ENCODE measurements at regions not wholly inside any gene's neighbourhood (a gene's known extent, or its start where the extent isn't known, plus 50 kb on each side); places are given as distances from the start of the nearest gene placed in this dataset.

DNA sequence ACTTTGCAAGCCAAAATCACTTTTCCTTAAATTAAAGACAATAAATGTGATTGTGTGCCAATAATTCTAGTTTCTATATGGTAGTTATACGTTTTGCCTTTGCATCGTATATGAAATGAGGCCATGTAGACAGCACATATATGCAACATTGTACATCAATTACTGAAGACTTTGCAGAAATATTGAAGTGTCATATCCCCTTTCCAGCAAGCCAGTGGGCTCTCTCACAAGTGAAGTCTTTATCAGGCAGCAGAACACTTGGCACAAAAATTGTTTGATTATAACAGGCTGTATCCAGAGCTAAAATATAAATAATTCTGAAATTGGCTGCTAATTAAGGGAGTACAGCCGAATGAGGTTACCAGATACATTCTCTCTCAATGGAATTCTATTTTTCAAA, 588.6 kb upstream of the SEMA3D start:
- H3K36me3 ChIP-seq, result no peaks in the 10 kb centered on the region
- no peak for TF ChIP-seq CTCF (IDR thresholded peaks at IDR 0.05)
- no peak for TF ChIP-seq POLR2AphosphoS5 (IDR thresholded peaks at IDR 0.05)
- TF ChIP-seq EP300 (IDR thresholded peaks at IDR 0.05; ENCODE audit: low read depth), result no peak
- no peak for TF ChIP-seq POLR2A (IDR thresholded peaks at IDR 0.05)
- 66 to 82% methylated on average over 3 of the region's 3 CpGs for WGBS, 2 donors (ENCODE audit: low coverage in 1 of 2)
- in situ Hi-C loops (cut with MboI; ENCODE audit: low pct_ligation_motif_present in 1 of 4, low pct_unique_long_range_greater_than_20kb in 1 of 4, low sequenced_read_pairs in 3 of 4) (no loop called here), intact Hi-C loops (cut with DNase I; ENCODE audit: low total_unique reads) (no loop called here)
- H3K27me3 ChIP-seq, result no peaks in the 10 kb centered on the region
- no peak for DNase-seq
- no peak overlapping the region for H3K4me3 ChIP-seq
- no peaks in the 10 kb centered on the region for H3K9me3 ChIP-seq
- H3K4me1 ChIP-seq, result no peaks in the 10 kb centered on the region
- H3K27ac ChIP-seq, result no peak overlapping the region

DNA sequence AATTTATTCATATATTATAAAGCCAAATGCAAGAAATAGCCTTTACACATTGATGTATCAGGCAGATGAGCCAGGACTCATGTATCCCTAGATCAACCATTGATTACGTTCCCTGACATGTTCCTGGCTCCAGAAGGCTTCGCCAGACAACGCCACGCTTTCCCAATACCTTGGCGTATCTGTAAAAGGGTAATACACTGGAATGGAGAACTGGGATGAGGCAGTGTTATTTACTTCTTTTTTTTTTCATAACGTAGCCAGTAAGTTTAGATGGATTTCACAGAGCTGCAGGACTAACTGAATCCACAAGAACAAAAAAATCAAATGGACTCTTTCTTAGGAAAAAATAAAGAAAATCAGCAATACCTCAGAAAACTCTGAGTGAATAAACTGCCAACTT, 588.1 kb upstream of the SEMA3D start:
- DNase-seq, result no peak
- Histone ChIP-seq H3K27me3 (no peaks in the 10 kb centered on the region), H3K4me1 (no peaks in the 10 kb centered on the region), H3K4me3 (no peak overlapping the region), H3K36me3 (no peaks in the 10 kb centered on the region), H3K9me3 (no peaks in the 10 kb centered on the region), H3K27ac (no peak overlapping the region)
- no peak for TF ChIP-seq POLR2A (IDR thresholded peaks at IDR 0.05)
- TF ChIP-seq CTCF (IDR thresholded peaks at IDR 0.05), result no peak
- no peak for TF ChIP-seq POLR2AphosphoS5 (IDR thresholded peaks at IDR 0.05)
- no peak for TF ChIP-seq EP300 (IDR thresholded peaks at IDR 0.05; ENCODE audit: low read depth)
- WGBS, 2 donors (ENCODE audit: low coverage in 1 of 2), result 57 to 89% methylated on average over 6 of the region's 6 CpGs
- in situ Hi-C loops (cut with MboI; ENCODE audit: low pct_ligation_motif_present in 1 of 4, low pct_unique_long_range_greater_than_20kb in 1 of 4, low sequenced_read_pairs in 3 of 4), result loop anchor here in 1 of 4 donors (25.0 kb wide), 1 partner anchor 738 kb away; no protein-coding TSS in a partner anchor
- intact Hi-C loops (cut with DNase I; ENCODE audit: low total_unique reads), result no loop called here

- Histone ChIP-seq H3K9me3 (no peaks in the 10 kb centered on the region), H3K27ac (no peak overlapping the region), H3K36me3 (no peaks in the 10 kb centered on the region), H3K27me3 (no peaks in the 10 kb centered on the region), H3K4me1 (no peaks in the 10 kb centered on the region), H3K4me3 (no peak overlapping the region)
- intact Hi-C loops (cut with DNase I; ENCODE audit: low total_unique reads), result no loop called here
- TF ChIP-seq EP300 (IDR thresholded peaks at IDR 0.05; ENCODE audit: low read depth) (no peak), POLR2A (IDR thresholded peaks at IDR 0.05) (no peak), POLR2AphosphoS5 (IDR thresholded peaks at IDR 0.05) (no peak), CTCF (IDR thresholded peaks at IDR 0.05) (no peak)
- no peak for DNase-seq
- WGBS, 2 donors (ENCODE audit: low coverage in 1 of 2), result 74 to 84% methylated on average over 2 of the region's 2 CpGs
- in situ Hi-C loops (cut with MboI; ENCODE audit: low pct_ligation_motif_present in 1 of 4, low pct_unique_long_range_greater_than_20kb in 1 of 4, low sequenced_read_pairs in 3 of 4), result loop anchor here in 1 of 4 donors (25.0 kb wide), 1 partner anchor 736 kb away; no protein-coding TSS in a partner anchor
Observed at GRCh38 chr7:85773116-85773728, 586.4 kb upstream of the SEMA3D start.

- in situ Hi-C loops (cut with MboI; ENCODE audit: low pct_ligation_motif_present in 1 of 4, low pct_unique_long_range_greater_than_20kb in 1 of 4, low sequenced_read_pairs in 3 of 4), result loop anchor here in 1 of 4 donors (25.0 kb wide), 1 partner anchor 734 kb away; no protein-coding TSS in a partner anchor
- Histone ChIP-seq H3K4me3 (no peak overlapping the region), H3K9me3 (no peaks in the 10 kb centered on the region), H3K27ac (no peak overlapping the region), H3K4me1 (no peaks in the 10 kb centered on the region), H3K36me3 (no peaks in the 10 kb centered on the region), H3K27me3 (no peaks in the 10 kb centered on the region)
- TF ChIP-seq POLR2AphosphoS5 (IDR thresholded peaks at IDR 0.05) (no peak), CTCF (IDR thresholded peaks at IDR 0.05) (no peak), POLR2A (IDR thresholded peaks at IDR 0.05) (no peak), EP300 (IDR thresholded peaks at IDR 0.05; ENCODE audit: low read depth) (no peak)
- 81 to 93% methylated on average over 3 of the region's 3 CpGs for WGBS, 2 donors (ENCODE audit: low coverage in 1 of 2)
- intact Hi-C loops (cut with DNase I; ENCODE audit: low total_unique reads), result no loop called here
- DNase-seq, result no peak
Observed at GRCh38 chr7:85771516-85771915, 584.7 kb upstream of the SEMA3D start.
